ENCODE measurements at regions not wholly inside any gene's neighbourhood (a gene's known extent, or its start where the extent isn't known, plus 50 kb on each side); places are given as distances from the start of the nearest gene placed in this dataset.

DNA sequence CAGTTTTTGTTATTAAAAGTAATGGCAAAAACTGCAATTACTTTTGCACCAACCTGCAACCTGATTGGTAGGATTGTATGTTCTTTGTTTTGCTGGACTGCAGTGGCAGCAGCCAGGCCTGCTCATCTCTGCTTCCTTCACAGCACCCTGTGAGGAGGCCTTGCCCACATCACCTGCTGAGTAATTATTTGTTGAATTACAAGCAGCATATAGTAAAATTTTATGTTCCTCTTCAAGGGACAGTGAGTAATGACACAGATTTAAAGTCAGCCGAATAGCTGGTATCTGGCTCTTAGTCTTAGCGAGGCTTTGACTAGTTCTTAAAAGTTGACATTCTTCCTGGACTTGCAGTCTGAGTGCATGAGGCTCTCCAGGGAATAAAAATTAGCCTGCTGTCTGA is 435.1 kb downstream of the PRDM2 start:
- no peaks in the 10 kb centered on the region for H3K79me2 ChIP-seq (ENCODE audit: insufficient read depth, low read length)
- H4K20me1 ChIP-seq (ENCODE audit: insufficient read depth, low read length), result no peaks in the 10 kb centered on the region
- H3K4me3 ChIP-seq (replicated peaks in 1 of 3; ENCODE audit: insufficient read depth in 1 of 3, low read depth in 2 of 3, low read length in 3 of 3), result no peak overlapping the region
- H3K9me3 ChIP-seq (ENCODE audit: low read length), result peaks cover 10% of the 10 kb centered on the region; the same call in 1 of the 2 replicates
- FAIRE-seq (no peak), ATAC-seq (no peak), DNase-seq (ENCODE audit: low spot score) (no peak)
- no peak overlapping the region for H3K9ac ChIP-seq (ENCODE audit: insufficient read depth, low read depth, low read length)
- no peak overlapping the region for H3K4me2 ChIP-seq (ENCODE audit: low read depth, low read length)
- no peak overlapping the region for H2AFZ ChIP-seq (ENCODE audit: low read length)
- ChIA-PET CTCF (ENCODE audit: low intra/inter-chr PET ratio, low total read pairs) (no interaction called here), POLR2A (no interaction called here)
- no peak overlapping the region for H3K27ac ChIP-seq (ENCODE audit: extremely low read length, insufficient read depth, low read length)
- no peaks in the 10 kb centered on the region; a peak in 1 of 5 replicates for H3K27me3 ChIP-seq (ENCODE audit: control insufficient read depth in 1 of 2, insufficient read depth in 2 of 2, low read length in 2 of 2)
- no peaks in the 10 kb centered on the region for H3K36me3 ChIP-seq (replicated peaks in 1 of 2; ENCODE audit: control insufficient read depth in 1 of 2, insufficient read depth in 2 of 2, low read length in 2 of 2)
- intact Hi-C loops (cut with micrococcal nuclease; ENCODE audit: unreplicated experiment) (no loop called here), in situ Hi-C loops (cut with HindIII; ENCODE audit: extremely low pct_ligation_motif_present, low pct_unique_long_range_greater_than_20kb) (no loop called here)
- peaks cover under 1% of the 10 kb centered on the region; the same call in 1 of the 2 replicates for H3K4me1 ChIP-seq (ENCODE audit: insufficient read depth, low read length)
- WGBS (ENCODE audit: low lambda C conversion rate), result 23% methylated on average over 2 of the region's 2 CpGs
- no TSS peak for BruUV-seq (replicated peaks)
- no peak for TF ChIP-seq ZNF3 (CRISPR knock-in tag; IDR thresholded peaks at IDR 0.05)
- no peak for TF ChIP-seq TCF7L2 (IDR thresholded peaks at IDR 0.05; ENCODE audit: low read depth, low read length)
- TF ChIP-seq, protein P1, sequence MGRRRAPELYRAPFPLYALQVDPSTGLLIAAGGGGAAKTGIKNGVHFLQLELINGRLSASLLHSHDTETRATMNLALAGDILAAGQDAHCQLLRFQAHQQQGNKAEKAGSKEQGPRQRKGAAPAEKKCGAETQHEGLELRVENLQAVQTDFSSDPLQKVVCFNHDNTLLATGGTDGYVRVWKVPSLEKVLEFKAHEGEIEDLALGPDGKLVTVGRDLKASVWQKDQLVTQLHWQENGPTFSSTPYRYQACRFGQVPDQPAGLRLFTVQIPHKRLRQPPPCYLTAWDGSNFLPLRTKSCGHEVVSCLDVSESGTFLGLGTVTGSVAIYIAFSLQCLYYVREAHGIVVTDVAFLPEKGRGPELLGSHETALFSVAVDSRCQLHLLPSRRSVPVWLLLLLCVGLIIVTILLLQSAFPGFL (CRISPR knock-in tag; IDR thresholded peaks at IDR 0.05), result no peak
- TF ChIP-seq ZNF274 (CRISPR knock-in tag; IDR thresholded peaks at IDR 0.05), result no peak
- TF ChIP-seq HIVEP1 (CRISPR knock-in tag; IDR thresholded peaks at IDR 0.05), result no peak
- TF ChIP-seq, protein P2, sequence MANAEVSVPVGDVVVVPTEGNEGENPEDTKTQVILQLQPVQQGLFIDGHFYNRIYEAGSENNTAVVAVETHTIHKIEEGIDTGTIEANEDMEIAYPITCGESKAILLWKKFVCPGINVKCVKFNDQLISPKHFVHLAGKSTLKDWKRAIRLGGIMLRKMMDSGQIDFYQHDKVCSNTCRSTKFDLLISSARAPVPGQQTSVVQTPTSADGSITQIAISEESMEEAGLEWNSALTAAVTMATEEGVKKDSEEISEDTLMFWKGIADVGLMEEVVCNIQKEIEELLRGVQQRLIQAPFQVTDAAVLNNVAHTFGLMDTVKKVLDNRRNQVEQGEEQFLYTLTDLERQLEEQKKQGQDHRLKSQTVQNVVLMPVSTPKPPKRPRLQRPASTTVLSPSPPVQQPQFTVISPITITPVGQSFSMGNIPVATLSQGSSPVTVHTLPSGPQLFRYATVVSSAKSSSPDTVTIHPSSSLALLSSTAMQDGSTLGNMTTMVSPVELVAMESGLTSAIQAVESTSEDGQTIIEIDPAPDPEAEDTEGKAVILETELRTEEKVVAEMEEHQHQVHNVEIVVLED (CRISPR knock-in tag; IDR thresholded peaks at IDR 0.05; ENCODE audit: borderline replicate concordance), result no peak
- no peak for TF ChIP-seq KIAA2018 (CRISPR knock-in tag; IDR thresholded peaks at IDR 0.05; ENCODE audit: borderline replicate concordance)
- no peak for TF ChIP-seq ERF (CRISPR knock-in tag; IDR thresholded peaks at IDR 0.05)
- TF ChIP-seq, protein P3, sequence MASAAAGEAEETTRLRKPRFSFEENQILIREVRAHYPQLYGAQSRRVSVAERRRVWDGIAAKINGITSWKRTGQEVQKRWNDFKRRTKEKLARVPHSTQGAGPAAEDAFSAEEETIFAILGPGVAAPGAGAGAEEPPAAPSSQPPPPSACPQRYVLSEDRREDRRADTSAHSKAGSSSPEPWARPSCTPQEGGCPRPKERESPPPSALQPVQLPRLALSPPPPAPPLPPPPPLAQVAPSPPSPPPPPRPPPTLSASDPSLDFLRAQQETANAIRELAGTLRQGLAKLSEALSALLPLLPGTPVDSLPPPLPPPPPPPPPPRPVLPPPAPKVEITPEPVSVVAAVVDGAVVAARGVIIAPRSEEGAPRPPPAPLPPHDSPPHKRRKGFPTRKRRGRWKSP (CRISPR knock-in tag; IDR thresholded peaks at IDR 0.05), result no peak
- no peak for TF ChIP-seq SAP130 (CRISPR knock-in tag; IDR thresholded peaks at IDR 0.05; ENCODE audit: low read depth)
- TF ChIP-seq, protein P4, sequence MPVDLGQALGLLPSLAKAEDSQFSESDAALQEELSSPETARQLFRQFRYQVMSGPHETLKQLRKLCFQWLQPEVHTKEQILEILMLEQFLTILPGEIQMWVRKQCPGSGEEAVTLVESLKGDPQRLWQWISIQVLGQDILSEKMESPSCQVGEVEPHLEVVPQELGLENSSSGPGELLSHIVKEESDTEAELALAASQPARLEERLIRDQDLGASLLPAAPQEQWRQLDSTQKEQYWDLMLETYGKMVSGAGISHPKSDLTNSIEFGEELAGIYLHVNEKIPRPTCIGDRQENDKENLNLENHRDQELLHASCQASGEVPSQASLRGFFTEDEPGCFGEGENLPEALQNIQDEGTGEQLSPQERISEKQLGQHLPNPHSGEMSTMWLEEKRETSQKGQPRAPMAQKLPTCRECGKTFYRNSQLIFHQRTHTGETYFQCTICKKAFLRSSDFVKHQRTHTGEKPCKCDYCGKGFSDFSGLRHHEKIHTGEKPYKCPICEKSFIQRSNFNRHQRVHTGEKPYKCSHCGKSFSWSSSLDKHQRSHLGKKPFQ (CRISPR knock-in tag; IDR thresholded peaks at IDR 0.05; ENCODE audit: insufficient replicate concordance), result no peak
- no peak for TF ChIP-seq NRL (CRISPR knock-in tag; IDR thresholded peaks at IDR 0.05; ENCODE audit: borderline replicate concordance)
